Stimulated activated CD8-positive, alpha-beta memory T cell treated with anti-CD3 and anti-CD28 coated beads, Interleukin-15, amount 100 ng/mL, for 4 hours (primary cell): ENCODE measurements at regions not wholly inside any gene's neighbourhood (a gene's known extent, or its start where the extent isn't known, plus 50 kb on each side); places are given as distances from the start of the nearest gene placed in this dataset.

Experiments used
- DNase-seq, 2 donors: peaks; one replicate each; pipeline ENCODE4 v3.0.0-alpha.2; 2020; ENCODE audit warnings: low read depth in 2 of 2

DNA sequence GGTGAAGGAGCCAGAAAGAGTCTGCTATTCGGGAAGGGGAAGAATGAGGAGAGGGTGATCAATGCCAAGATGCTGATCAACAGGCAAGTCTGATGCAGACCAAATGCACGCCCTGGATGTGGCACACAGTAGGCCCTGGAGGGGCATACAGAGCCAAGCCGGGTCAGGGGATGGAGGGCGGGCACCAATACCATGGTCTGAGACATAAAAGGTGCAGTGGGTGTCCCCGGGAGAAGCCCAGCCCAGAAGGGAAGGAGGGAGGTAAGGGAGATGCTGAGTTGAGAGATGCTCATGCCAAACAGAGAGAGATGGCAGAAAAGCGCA, 66.6 kb upstream of the ID2 start:
- DNase-seq, result no peak

DNA sequence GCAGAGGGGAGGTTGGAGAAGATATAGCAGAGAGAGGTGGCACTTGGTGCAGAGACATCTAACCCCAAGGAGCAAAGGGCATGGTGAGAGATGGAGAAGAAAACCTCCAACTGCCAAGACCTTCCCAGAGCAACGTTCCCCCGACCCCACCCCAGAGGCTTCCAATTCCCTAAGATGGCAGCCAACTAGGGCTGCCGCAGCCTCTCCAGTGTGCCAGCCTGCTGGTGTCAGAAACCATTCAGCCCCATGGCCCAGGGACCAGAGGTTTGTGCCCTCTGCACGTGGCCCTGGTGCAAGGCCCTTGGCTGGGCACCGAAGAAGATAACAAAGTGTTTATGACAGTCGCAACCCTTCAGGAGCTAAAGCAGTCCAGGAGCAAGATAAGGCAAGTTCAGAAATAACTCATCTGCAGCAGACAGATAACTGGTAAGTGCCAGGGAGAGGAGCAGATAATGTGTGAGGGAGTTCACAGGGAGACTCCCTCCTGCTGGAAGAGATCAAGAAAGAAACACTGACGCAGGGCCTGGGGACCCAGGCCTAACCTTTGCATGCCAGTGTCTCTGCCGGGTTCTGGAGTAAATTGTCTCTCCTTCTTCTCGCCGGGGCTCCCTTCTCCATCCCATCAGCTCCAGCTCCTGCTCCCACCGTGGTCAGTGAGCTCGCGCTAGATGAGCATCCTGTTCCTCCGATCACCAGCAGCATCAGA, 66.1 kb upstream of the ID2 start:
- DNase-seq, result no peak

DNA sequence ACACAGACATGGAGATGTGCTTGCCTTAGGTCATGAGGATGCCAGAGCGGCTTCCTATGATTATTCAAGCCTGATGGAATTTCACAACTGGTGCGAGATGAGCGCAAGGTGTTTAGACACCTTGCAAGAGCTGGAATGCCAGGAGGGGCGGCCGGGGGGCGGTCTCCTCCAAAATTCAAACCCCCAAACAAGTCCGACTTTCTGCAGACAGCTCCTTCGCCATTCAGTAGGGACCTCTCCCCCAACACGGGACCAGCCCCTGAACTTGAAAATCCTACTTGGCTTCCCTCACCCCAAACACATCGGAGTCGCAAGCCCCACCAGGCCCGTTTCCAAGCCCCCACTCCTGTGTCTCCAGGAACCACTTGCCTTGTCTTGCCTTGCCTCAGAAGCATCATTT, 64.8 kb upstream of the ID2 start:
- no peak for DNase-seq

DNA sequence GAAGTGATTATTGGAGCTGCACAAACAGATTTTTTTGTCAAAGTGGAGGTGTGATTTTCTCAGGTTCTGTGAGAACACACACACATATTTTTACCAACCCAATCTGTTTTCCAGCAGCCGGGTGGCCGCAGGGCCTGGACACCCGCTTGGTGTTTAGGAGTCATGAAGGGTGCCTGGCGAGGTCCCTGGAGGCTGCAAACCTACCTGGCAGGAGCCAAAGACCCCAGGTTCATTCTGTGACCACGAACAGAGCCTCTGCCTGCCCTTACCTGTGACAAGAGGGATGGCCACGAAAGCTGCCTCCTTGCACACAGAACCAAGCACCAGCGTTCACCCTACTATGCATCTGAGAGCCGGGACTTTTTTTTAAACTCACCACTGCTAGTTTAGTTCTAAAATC, 64.3 kb upstream of the ID2 start:
- DNase-seq, result no peak

DNA sequence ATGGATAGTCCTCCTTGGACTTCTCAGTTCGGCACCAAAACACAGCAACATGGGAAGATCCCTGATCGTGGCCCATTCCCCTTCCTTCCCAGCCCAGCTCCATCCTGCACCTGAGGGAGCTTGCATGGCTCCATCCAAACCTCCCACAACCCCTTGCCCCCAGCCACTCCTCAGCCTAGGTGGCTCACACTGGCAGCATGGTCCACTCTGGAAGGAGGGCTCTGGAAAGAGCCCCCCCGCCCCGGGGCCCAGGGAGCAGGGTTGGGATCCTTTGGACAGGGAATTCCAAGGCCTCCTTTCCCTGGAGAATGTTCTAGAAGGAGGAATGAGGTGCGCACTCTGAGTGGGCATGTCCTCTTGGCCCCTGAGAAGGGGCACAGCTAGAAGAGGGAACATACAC, 62.8 kb upstream of the ID2 start:
- DNase-seq, result no peak

DNA sequence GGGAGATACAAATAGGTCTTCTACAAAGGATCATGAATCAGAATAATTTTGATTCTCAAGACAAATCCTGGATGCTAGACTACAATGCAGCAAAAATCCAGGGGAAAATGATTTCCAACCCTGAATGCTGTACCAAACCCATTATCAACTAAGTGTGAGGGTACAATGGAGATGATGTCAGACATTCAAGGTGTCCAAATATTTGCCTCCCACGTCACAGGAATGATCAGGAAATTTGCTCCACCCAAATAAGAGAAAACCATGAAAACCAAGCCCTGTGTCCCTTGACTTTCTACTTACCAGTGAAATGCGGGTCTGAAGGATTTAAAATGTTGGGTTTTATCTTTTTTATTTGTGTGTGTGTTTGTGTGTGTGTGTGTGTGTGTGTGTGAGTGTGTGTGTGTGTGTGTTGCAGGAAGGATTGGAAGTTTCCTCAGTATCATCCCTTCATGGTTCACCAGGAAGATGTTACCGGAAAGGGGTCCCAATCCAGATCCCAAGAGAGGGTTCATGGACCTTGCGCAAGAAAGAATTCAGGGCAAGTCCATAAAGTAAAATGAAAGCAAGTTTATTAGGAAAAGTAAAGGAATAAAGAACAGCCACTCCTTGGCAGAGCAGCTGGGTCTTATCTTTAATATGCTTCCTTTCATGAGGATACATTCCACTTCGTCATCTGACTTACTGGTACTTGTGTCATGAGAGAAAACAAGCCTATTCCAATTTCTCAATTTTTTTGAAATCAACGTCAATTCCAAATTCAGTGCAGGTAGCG, 61.1 kb upstream of the ID2 start:
- no peak for DNase-seq

DNA sequence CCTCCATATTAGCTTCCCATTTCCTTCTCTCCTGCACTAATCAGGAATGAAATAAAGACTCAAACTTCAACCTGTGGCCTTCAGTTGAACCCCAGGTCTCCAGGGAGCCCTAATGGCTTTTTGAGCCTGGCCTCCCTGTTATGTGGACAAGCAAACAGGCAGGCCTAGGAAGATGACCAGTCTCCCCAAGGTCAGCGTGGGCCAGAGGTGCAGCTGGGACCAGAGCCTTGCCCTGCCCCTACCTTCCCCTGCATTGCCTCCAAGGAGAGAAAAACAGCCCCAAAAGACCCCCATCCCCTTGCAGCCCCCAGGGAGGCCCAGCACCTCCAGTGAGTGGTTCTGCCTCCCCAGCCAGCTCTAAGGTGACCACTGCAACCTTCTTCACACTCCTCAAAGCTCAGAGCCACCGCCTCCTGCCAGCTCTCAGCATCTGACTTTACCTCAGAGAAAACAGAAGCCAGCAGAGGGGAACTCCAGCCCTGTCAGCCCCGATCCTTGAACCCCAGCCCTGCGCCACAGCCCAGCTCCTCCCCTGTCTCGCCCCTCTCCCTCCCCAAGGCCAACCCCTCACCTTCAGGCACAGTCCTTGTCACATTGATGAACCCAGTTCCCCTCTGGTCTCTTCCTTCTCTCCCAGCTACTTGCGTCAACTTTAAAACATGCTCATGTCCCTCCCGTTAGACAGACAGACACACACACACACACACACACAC, 59.5 kb upstream of the ID2 start:
- no peak for DNase-seq

DNA sequence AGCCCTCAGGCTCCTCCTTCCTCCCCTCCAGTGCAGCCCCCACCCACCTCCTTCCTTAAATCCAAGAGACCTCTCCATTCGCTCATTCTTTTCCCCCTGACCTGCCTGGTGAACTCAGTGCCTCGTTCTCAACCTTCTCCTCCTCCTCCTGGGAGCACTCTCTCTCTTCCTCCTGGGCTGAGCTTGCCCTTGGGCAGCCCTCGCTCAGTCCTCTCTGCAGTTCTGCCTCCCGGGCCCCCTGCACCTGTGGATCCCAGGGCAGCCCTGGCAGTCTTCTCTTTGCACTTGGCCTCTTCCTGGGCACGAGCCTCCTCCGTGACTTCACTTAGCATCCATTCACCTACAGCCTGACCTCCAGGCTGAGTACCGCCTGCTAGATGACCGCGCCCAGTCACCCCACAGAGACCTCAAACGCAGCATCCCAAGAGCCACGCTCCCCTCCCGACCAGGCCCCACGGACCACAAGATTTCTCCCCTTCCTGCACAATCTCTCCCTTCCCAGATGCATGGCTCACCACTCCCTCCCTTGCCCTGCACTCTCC, 58.9 kb upstream of the ID2 start:
- no peak for DNase-seq

DNA sequence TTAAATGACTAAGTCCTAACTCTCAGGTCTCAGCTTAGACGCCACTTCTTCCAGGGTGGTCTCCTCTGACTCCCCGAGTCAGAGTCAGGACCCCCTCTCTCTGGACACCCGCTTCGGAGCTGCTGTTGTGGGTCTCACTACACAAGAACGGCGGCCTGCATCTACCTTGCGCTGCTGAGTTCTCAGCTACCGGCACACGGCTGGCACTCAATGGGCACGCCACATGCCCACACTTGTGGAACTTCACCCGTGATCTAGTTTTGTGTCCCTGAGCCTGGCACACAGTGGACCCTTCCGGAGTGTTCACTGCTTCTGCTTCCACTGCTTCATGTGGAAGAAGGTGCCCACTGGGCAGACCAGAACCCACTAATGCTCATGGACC, 58.3 kb upstream of the ID2 start:
- DNase-seq, result no peak

DNA sequence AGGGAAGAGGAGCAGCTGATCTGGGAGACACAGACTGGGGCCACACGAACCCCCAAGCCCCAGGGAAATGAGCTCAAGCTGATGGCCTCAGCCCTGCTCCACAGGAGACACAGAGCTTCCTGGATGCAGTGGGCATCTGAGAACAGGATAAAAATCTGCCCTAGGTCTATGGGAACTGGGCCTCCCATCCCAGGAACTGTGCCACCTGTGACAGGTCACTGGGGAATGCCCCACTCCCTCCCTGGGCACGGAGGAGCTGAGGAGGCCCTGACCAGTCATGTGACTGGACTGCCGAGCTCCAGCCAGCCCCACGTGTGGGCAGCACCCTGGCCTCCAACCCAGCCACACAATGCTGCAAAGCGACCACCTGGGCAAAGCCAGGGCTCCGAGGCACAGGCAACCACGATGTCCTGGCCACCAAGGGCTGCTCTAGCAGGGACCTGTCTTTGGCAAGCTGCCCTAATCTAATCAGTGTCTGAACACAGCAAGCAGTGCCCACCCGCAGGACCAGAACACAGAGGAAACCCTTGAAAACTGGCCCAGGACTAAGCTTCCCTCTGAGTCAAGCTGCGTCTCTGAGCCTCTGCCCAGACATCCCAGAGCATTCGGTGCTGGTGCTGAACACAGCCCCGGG, 57.8 kb upstream of the ID2 start:
- DNase-seq, result no peak

DNA sequence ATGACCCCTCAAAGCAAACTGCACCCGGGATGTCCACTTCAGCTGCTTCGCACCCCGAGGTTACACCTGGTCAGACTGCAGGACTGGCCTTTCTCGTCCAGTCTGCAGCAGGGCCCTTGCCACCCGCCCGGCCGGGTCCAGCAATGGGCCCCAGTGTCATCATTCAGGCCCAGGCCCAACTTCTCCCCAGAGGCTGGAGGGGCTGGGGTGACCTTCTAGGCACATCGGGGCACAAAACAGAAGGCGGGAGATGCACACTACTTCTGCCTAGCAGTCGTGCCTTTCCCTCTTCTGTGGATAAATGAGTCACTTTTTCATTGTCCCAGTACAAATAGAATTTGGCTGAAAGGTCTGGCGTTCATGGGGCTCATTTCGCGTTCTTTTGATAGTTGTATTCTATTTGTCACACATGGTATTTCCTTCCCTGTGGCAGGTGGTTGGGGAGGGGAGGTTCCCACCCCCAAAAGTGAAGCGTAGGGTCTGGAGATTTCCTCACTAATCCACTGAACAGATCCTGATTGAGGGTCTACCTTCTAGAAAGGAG, 56.9 kb upstream of the ID2 start:
- DNase-seq, result no peak

DNA sequence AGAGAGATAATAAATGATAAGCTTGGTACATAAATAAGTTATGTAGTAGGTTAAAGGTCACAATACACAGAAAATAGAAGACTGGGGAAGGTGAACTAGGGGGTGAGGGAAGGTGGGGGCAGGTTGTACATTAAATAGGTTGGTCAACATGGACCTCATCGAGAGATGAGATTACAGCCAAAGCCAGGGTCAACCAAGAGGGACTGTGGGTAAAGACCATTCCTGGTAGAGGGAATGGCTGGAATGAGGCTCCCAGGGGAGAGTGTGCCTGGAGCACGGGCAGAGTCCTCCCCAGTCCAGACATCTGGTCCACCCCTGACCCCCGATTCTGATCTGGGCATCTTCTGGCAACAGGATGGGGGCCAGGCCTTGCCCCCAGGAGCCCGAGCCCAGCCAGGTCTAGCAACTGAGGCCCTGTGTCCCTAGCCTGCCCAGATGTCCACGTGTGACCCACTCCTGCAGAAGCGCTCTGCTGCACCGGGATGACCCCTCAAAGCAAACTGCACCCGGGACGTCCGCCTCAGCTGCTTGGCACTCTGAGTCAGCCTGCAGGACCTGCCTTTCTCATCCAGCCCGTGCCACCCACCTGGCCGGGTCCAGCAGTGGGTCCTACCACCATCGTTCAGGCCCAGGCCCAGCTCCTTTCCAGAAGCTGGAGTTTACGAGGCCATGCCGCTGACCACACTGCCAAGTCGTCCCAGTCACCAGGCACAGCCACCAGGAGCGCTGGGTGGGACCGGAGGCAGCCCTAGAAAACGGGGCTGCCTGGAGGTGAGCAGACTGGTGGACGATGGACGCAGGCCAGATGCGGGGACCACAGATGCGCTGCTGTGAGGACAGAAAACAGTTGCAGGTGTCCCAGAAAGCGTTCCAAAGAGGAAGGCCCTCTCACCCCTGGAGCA, 56.2 kb upstream of the ID2 start:
- DNase-seq, result no peak

DNA sequence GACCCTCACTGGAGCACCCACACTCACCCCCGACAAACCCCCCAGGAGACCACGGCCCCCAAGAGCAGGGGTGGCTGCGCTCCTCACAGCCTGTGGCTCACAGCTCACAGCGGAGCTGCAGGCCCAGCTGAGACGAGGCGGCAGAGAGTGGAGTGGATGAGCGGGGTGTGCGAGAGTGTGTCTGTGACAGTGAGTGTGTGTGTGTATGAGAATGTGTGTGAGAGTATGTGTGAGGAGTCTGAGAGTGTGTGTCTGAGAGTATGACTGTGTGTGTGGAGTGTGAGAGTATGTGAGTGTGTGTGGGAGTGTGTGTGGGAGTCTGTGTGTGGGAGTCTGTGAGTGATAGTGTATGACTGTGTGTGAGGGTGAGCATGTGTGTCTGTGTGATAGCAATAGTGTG, 55.3 kb upstream of the ID2 start:
- DNase-seq, result no peak

DNA sequence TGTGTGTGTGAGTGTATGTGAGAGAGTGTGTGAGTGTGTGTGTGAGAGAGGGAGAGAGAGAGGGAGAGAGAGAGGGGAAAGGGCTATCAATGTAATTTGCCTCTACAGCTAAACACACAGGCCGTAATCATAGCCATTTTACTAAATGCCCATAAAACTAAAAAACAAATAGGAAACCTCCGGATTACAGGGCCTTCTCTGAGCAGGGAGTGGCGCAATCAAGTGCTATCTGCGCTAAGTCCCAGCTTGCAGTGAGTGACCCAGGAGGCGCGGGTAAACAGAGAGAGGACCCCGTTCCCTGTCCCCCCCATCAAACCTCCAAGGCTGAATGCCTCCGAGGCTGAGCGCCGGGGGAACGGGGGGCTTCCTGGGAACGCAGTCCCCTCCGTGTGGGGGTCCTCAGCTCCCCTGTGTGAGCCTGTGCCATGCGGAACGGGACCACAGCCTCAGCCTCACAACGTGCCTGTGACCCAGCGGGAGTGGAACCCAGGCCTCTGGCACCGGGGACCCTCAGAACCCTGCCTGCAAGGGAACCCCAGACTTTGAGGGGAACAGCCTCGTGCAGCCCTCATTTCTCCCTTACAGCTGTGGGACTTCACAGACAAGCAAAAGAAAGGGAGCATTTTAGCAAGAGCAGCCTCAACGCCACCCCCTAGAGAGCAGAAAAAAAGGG, 54.7 kb upstream of the ID2 start:
- DNase-seq, result no peak

DNA sequence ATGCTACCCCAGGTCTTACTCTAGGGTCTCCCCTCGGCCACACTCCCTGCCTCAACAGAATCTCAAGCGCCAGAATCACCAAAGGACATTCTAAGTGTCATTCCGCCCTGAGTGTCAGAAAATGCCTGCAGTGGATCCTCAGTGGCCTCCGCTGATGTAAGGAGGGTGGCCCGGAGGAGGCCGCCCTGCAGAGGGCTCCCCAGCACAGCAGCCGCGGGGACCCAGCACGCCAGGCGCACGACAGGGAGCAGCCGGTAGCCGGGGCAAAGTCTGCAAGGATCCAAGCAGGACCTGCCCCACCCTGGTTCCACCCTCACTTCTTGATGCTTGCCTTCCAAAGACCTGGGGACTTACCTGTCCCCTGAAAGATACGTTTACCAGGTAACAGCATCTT, 54.2 kb upstream of the ID2 start:
- no peak for DNase-seq

DNA sequence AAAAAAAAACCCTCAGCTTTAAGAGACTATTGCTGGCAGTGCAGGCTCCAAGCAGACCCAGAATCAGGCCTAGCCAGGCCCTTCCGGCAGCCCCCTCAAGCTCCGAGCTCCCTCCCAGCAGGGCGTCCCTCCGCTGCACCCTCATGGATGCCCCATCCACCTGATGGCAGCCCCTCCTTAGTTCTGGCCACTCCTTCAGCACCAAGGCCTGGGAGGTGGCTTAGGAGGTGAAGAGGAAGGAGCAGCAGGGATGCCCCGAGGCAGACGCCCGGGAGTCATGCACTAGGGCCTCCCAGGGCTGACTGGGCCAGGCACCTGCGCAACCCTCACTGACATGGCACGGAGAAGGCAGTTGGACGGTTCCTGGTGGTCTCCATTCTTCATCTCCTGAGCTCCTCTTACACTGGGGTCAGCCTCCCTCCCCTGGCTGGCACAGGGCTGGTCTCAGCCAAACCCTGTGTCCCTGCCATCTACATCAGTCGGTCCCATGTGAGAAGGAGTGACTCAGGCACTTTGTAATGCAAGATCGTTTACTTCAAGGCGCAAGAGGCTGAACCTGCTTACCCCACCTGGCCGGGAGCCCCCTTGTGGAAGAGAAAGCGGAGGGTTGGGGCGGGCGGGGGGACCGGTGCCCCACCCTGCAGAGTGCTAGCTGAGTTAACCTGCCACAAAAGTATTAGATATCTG, 53.5 kb upstream of the ID2 start:
- no peak for DNase-seq

DNA sequence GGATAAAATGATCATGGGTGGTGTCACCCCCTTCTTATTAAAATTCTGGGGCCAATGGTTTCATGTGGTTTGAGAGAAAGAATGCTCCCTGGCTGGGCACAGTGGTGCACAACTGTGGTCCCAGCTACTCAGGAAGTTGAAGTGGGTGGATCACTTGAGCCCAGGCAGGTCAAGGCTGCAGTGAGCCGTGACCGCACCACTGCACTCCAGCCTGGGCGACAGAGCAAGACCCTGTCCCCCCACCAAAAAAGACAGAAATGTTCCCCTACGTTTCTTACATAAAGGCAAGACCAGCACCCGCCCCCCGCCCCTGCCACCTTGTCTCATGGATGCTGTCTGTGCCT, 53.0 kb upstream of the ID2 start:
- DNase-seq, result no peak

DNA sequence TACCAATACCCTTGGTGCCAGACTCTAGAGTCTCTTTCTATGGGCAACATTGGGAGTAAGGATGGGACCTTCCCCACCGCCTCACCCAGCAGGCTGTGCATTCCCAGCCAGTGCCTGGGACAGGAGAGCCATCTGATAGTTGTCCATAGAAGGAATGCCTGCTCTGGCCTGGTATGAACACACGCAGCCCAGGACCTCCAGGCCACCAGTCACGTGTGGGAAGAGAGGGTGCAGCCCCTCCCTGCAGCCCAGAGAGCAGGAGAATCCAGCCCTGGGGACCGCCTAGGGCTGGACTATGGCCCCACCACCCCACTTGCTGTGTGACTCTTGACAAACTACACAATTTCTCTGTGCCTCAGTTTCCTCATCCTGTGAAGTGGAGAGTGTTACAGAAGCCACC, 52.5 kb upstream of the ID2 start:
- no peak for DNase-seq

DNA sequence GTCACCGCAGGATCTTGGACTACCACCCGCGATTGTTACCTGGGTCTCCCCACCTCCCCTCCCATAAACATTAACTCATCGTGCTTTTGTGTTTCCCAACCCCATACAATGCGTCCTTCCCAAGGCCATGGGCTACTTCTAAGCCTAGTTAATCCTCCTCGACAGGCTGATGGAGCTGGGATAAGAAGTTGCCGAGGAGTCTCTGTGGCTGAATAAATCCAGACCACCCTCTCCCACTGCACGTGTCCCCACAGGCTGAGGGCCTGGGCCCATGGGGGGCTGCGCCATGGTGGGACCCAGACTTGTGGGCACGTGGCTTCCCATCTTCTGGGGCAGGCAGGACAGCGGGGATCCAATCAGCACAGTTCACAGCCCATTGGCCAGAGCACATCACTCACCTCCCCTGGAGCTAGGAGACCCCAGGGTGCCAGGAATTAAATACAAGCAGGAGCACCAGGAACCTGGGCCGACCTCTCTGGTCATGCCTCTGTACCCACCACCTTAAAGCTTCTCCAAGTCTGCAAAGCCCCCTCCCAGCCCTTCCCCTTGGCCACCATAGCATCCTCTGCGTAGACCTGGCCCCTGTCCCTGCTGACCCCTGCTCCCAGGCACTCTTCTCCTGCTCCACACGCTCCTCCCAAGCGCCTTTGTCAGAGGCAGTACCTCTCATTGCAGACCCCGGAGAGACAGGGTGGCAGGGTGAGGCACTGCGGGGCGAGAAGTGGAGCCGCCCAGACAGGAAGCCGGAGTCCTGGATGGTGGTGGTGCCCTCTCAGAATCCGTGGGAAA, 51.0 kb upstream of the ID2 start:
- no peak for DNase-seq
